Neural progenitor cell (in vitro differentiated cells): ENCODE measurements at regions not wholly inside any gene's neighbourhood (a gene's known extent, or its start where the extent isn't known, plus 50 kb on each side); places are given as distances from the start of the nearest gene placed in this dataset. TPM values are rescaled to one million over a fixed set of nuclear protein-coding genes. Genes with fewer than 3 reads are reported as not detected.

Source experiments
- DNase-seq: peaks from one replicate; pipeline ENCODE4 v3.0.0-alpha.2; 2016; ENCODE audit warnings: low spot score
- H2AFZ ChIP-seq: fragments of 200-600 bp; sonication (generic); replicated peaks from 2 replicates; pipeline ENCODE4 v1.6.1; 2016; ENCODE audit warnings: antibody characterized with exemption
- H3F3A ChIP-seq: fragments of 200-600 bp; sonication (generic); 2 replicates; pipeline ENCODE4 v1.6.1; 2016; ENCODE audit warnings: antibody characterized with exemption, low read depth
- H3K27ac ChIP-seq: fragments of 200-600 bp; sonication (generic); 2 replicates; pipeline ENCODE4 v1.5.1; 2016; ENCODE audit warnings: mild to moderate bottlenecking
- H3K27me3 ChIP-seq: fragments of 200-600 bp; sonication (generic); 2 replicates; pipeline ENCODE4 v1.6.1; 2016; ENCODE audit warnings: mild to moderate bottlenecking, moderate library complexity
- H3K36me3 ChIP-seq: fragments of 200-600 bp; sonication (generic); 2 replicates; pipeline ENCODE4 v1.5.1; 2016
- H3K4me1 ChIP-seq: fragments of 200-600 bp; sonication (generic); 2 replicates; pipeline ENCODE4 v1.6.1; 2016; ENCODE audit warnings: mixed run types
- H3K4me2 ChIP-seq: fragments of 200-600 bp; sonication (generic); 2 replicates; pipeline ENCODE4 v1.6.1; 2016
- H3K4me3 ChIP-seq: fragments of 200-600 bp; sonication (generic); 2 replicates; pipeline ENCODE4 v1.5.1; 2016
- H3K79me2 ChIP-seq: fragments of 200-600 bp; sonication (generic); 2 replicates; pipeline ENCODE4 v1.6.1; 2016; ENCODE audit warnings: low read depth
- H3K9ac ChIP-seq: fragments of 200-600 bp; sonication (generic); 2 replicates; pipeline ENCODE4 v1.6.1; 2016
- H3K9me3 ChIP-seq: fragments of 200-600 bp; sonication (generic); 2 replicates; pipeline ENCODE4 v1.5.1; 2016; ENCODE audit warnings: low read depth
- H4K20me1 ChIP-seq: fragments of 200-600 bp; sonication (generic); 2 replicates; pipeline ENCODE4 v1.6.1; 2016; ENCODE audit warnings: low read depth
- H3K27ac Mint-ChIP-seq: 3 replicates; pipeline ENCODE4 v1.8.0; 2021; ENCODE audit warnings: mixed read lengths
- H3K27me3 Mint-ChIP-seq: 2 replicates; pipeline ENCODE4 v1.8.0; 2022; ENCODE audit warnings: low read depth, mild to moderate bottlenecking, inconsistent platforms, moderate library complexity, mixed read lengths; ENCODE audit not compliant: insufficient read depth
- H3K36me3 Mint-ChIP-seq: 3 replicates; pipeline ENCODE4 v1.8.0; 2021; ENCODE audit warnings: mixed read lengths
- H3K4me1 Mint-ChIP-seq: 3 replicates; pipeline ENCODE4 v1.8.0; 2021; ENCODE audit warnings: mixed read lengths
- H3K4me3 Mint-ChIP-seq: 3 replicates; pipeline ENCODE4 v1.8.0; 2021; ENCODE audit warnings: mild to moderate bottlenecking, moderate library complexity, mixed read lengths
- H3K9me3 Mint-ChIP-seq: 3 replicates; pipeline ENCODE4 v1.8.0; 2020; ENCODE audit warnings: mixed read lengths
- EZH2 ChIP-seq: fragments of 200-600 bp; sonication (generic); IDR thresholded peaks from 2 replicates; pipeline ENCODE4 v1.6.1; 2017; ENCODE audit warnings: antibody characterized with exemption, mild to moderate bottlenecking, moderate library complexity
- EZH2phosphoT487 ChIP-seq: fragments of 200-600 bp; sonication (generic); IDR thresholded peaks from 2 replicates; pipeline ENCODE4 v1.6.1; 2017; ENCODE audit warnings: antibody characterized with exemption
- small RNA-seq: library from RNA; depleted of rRNA; stranded (forward); fragments of <200 nt; gene quantifications from one replicate; pipeline ENCODE3, GENCODE V24; 2015
- TF ChIP-seq, protein P1 (sequence below): fragments of 200-600 bp; sonication (generic); IDR thresholded peaks from 2 replicates; pipeline ENCODE4 v1.5.1; 2017; ENCODE audit warnings: antibody characterized with exemption, mild to moderate bottlenecking

DNA sequence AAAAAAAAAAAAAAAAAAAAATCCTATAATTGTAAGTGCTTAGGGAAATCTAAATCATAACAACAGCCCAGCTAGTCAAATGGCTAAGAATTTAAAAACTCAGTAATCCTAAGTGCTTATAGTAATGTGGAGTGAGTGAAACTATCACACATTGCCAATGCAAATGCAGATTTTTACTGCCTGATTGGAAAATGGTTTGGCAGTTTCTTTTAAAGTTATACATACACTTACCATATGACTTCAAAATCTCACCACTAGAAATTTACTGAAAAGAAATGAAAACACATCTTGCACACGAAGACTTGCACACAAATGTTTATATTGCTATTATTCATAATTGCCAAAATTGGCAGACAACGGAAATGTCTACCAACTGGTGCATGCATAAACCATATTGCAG, 51.3 kb upstream of the STXBP6 start:
- H2AFZ ChIP-seq = no peak overlapping the region
- no peaks in the 10 kb centered on the region for H3K79me2 ChIP-seq
- H3F3A ChIP-seq = no peaks in the 10 kb centered on the region
- no peaks in the 10 kb centered on the region for H3K4me1 ChIP-seq
- no peaks in the 10 kb centered on the region for H3K36me3 ChIP-seq
- TF ChIP-seq EZH2 (no peak), EZH2phosphoT487 (no peak)
- TF ChIP-seq, protein P1, sequence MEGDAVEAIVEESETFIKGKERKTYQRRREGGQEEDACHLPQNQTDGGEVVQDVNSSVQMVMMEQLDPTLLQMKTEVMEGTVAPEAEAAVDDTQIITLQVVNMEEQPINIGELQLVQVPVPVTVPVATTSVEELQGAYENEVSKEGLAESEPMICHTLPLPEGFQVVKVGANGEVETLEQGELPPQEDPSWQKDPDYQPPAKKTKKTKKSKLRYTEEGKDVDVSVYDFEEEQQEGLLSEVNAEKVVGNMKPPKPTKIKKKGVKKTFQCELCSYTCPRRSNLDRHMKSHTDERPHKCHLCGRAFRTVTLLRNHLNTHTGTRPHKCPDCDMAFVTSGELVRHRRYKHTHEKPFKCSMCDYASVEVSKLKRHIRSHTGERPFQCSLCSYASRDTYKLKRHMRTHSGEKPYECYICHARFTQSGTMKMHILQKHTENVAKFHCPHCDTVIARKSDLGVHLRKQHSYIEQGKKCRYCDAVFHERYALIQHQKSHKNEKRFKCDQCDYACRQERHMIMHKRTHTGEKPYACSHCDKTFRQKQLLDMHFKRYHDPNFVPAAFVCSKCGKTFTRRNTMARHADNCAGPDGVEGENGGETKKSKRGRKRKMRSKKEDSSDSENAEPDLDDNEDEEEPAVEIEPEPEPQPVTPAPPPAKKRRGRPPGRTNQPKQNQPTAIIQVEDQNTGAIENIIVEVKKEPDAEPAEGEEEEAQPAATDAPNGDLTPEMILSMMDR = no peak
- H3K4me3 ChIP-seq = no peak overlapping the region
- Mint-ChIP-seq H3K4me3 (no peak overlapping the region), H3K36me3 (no peaks in the 10 kb centered on the region), H3K9me3 (no peaks in the 10 kb centered on the region), H3K4me1 (no peaks in the 10 kb centered on the region), H3K27me3 (no peaks in the 10 kb centered on the region), H3K27ac (no peak overlapping the region)
- no peak overlapping the region for H3K9ac ChIP-seq
- no peaks in the 10 kb centered on the region for H4K20me1 ChIP-seq
- no peak overlapping the region for H3K27ac ChIP-seq
- H3K27me3 ChIP-seq = no peaks in the 10 kb centered on the region
- no peaks in the 10 kb centered on the region for H3K9me3 ChIP-seq
- no peak overlapping the region for H3K4me2 ChIP-seq
- DNase-seq = no peak

Small RNAs in the stretch of these regions (small RNA-seq; reads per million reads assigned to genes)
- gene HMGN2P6 = not detected
